Esophagus muscularis mucosa (tissue), 3 donors: ENCODE measurements at regions not wholly inside any gene's neighbourhood (a gene's known extent, or its start where the extent isn't known, plus 50 kb on each side); places are given as distances from the start of the nearest gene placed in this dataset.

Experiments used
- EP300 ChIP-seq: sonication (generic); formaldehyde crosslinking; IDR thresholded peaks from one replicate; pipeline ENCODE4 v1.6.1; 2017; ENCODE audit warnings: antibody characterized with exemption
- TF ChIP-seq, protein P1 (sequence below), 3 experiments: fragments of 200-600 bp in 2 of 3; fragments of 450-650 bp in 1 of 3; sonication (generic) in 2 of 3; IDR thresholded peaks; one replicate each; pipeline ENCODE4 v1.5.1; 2017 to 2019; ENCODE audit warnings: antibody characterized with exemption in 3 of 3, mild to moderate bottlenecking in 2 of 3, moderate library complexity in 1 of 3

DNA sequence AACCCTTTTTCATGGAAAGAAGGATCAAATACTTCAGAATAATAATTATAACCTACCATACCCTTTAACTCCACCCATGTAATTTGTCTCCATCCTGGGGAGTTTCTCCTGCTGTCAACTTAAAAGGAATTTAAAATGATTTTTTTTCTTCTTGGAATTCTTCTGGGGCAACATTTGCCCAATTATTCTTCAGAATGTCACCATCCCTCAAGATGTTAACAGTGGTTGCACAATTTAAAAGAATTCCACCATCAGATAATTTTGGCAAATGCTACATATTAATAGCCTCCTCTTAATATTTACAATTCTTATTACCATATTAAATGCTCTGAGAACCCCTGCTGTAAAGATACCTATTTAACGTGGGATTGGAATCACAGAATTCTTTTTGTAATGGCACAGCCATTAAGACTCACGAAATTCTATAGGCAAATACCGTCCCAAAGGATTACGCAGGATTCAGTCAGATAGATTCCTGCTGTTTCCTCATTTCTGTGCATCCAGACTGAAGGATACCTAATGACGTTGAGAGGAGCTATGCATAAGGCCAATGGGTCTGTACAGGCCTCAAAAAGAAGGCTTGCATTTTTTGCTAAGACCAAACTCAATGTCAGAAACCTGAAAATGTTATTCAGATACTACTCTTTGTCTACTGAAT is 177.5 kb downstream of the DAD1 start:
- TF ChIP-seq EP300: no peak
- TF ChIP-seq, protein P1, sequence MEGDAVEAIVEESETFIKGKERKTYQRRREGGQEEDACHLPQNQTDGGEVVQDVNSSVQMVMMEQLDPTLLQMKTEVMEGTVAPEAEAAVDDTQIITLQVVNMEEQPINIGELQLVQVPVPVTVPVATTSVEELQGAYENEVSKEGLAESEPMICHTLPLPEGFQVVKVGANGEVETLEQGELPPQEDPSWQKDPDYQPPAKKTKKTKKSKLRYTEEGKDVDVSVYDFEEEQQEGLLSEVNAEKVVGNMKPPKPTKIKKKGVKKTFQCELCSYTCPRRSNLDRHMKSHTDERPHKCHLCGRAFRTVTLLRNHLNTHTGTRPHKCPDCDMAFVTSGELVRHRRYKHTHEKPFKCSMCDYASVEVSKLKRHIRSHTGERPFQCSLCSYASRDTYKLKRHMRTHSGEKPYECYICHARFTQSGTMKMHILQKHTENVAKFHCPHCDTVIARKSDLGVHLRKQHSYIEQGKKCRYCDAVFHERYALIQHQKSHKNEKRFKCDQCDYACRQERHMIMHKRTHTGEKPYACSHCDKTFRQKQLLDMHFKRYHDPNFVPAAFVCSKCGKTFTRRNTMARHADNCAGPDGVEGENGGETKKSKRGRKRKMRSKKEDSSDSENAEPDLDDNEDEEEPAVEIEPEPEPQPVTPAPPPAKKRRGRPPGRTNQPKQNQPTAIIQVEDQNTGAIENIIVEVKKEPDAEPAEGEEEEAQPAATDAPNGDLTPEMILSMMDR (IDR thresholded peaks at IDR 0.05): no peak
